ENCODE measurements at regions not wholly inside any gene's neighbourhood (a gene's known extent, or its start where the extent isn't known, plus 50 kb on each side); places are given as distances from the start of the nearest gene placed in this dataset.

GRCh38 chr3:10627884-10628572 is 122.6 kb upstream of the ATP2B2 start:
- FAIRE-seq: no peak
- H3K27me3 ChIP-seq (ENCODE audit: control insufficient read depth, insufficient read depth, low read length): no peaks in the 10 kb centered on the region
- H3K36me3 ChIP-seq (ENCODE audit: control insufficient read depth, insufficient read depth, low read length): no peaks in the 10 kb centered on the region
- DNase-seq (ENCODE audit: low read depth): no peak
- H3K4me3 ChIP-seq (ENCODE audit: low read depth, low read length): no peak overlapping the region
- TF ChIP-seq CTCF (IDR thresholded peaks at IDR 0.05; ENCODE audit: insufficient read depth, low read length, severe bottlenecking): no peak

DNA sequence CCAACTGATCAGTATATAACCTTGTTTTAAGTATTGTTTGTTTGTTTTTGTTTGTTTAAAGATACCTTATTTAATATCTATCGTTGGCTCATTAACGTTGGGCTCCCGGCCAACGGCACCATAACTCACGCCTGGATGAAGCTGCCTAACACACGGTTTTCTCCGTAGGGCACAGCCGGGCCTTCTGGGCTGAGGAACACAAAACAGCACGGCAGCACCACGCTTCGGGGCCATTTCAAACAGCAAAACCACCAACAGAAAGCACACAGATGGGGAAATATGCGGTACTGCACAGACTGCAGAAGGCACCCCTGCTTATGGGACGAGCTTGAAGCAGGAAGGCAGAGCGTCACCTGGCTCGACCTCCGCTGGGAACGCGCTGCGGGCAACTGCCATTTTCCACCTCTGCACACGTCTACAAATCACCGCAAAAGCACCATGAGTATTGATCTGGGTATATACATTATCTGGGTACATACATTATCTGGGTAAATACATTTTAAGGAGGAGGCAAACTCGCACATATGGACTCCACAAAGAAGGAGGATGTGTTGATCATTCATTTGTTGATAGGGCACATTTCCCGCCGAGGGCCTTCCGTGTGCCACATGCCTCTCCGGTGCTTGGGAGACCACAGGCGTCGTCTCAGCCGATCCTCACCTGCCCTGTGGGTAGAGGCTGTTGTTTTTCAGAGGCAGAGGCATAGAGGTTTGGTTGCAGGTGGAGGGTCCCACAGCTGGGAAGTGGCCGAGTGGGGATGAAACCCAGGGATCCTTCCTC is 123.7 kb upstream of the ATP2B2 start:
- DNase-seq (ENCODE audit: low read depth) (no peak), FAIRE-seq (no peak)
- Histone ChIP-seq H3K36me3 (ENCODE audit: control insufficient read depth, insufficient read depth, low read length) (no peaks in the 10 kb centered on the region), H3K27me3 (ENCODE audit: control insufficient read depth, insufficient read depth, low read length) (no peaks in the 10 kb centered on the region), H3K4me3 (ENCODE audit: low read depth, low read length) (no peak overlapping the region)
- no peak for TF ChIP-seq CTCF (IDR thresholded peaks at IDR 0.05; ENCODE audit: insufficient read depth, low read length, severe bottlenecking)

DNA sequence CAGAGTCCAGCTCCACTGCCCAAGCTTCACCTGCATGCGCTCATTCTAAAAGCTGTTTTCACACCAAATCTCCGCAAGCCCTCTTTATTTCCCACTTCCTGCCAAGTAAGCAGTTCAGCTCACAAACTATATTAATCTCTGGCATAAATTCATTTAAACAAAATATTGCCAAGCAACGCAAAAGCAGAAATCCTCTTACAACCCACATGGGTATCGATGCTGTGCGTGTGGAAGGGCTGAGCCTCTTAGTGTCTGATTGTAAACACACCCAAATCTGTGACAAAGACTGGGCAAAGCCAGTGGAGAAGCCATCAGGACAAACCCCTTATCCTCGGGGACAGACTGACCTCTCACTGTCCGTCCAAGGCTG is 124.3 kb upstream of the ATP2B2 start:
- no peak for FAIRE-seq
- DNase-seq (ENCODE audit: low read depth): no peak
- Histone ChIP-seq H3K27me3 (ENCODE audit: control insufficient read depth, insufficient read depth, low read length) (no peaks in the 10 kb centered on the region), H3K36me3 (ENCODE audit: control insufficient read depth, insufficient read depth, low read length) (no peaks in the 10 kb centered on the region), H3K4me3 (ENCODE audit: low read depth, low read length) (no peak overlapping the region)
- TF ChIP-seq CTCF (IDR thresholded peaks at IDR 0.05; ENCODE audit: insufficient read depth, low read length, severe bottlenecking): no peak

GRCh38 chr3:10631224-10631623 is 125.8 kb upstream of the ATP2B2 start:
- Histone ChIP-seq H3K4me3 (ENCODE audit: low read depth, low read length) (no peak overlapping the region), H3K27me3 (ENCODE audit: control insufficient read depth, insufficient read depth, low read length) (no peaks in the 10 kb centered on the region), H3K36me3 (ENCODE audit: control insufficient read depth, insufficient read depth, low read length) (no peaks in the 10 kb centered on the region)
- DNase-seq (ENCODE audit: low read depth) (no peak), FAIRE-seq (no peak)
- no peak for TF ChIP-seq CTCF (IDR thresholded peaks at IDR 0.05; ENCODE audit: insufficient read depth, low read length, severe bottlenecking)

- no peaks in the 10 kb centered on the region for H3K36me3 ChIP-seq (ENCODE audit: control insufficient read depth, insufficient read depth, low read length)
- no peak for DNase-seq (ENCODE audit: low read depth)
- TF ChIP-seq CTCF (IDR thresholded peaks at IDR 0.05; ENCODE audit: insufficient read depth, low read length, severe bottlenecking): no peak
- no peak overlapping the region for H3K4me3 ChIP-seq (ENCODE audit: low read depth, low read length)
- no peak for FAIRE-seq
- no peaks in the 10 kb centered on the region for H3K27me3 ChIP-seq (ENCODE audit: control insufficient read depth, insufficient read depth, low read length)
These were observed 126.7 kb upstream of the ATP2B2 start for GRCh38 chr3:10632125-10632524.

Measured in bronchial epithelial cell (primary cell).